ENCODE measurements at regions not wholly inside any gene's neighbourhood (a gene's known extent, or its start where the extent isn't known, plus 50 kb on each side); places are given as distances from the start of the nearest gene placed in this dataset.

- no peak for DNase-seq (ENCODE audit: low read depth in 4 of 4, low spot score in 3 of 4)
These were observed 93.0 kb downstream of the MTPAP start for GRCh38 chr10:30256084-30256483.

DNA sequence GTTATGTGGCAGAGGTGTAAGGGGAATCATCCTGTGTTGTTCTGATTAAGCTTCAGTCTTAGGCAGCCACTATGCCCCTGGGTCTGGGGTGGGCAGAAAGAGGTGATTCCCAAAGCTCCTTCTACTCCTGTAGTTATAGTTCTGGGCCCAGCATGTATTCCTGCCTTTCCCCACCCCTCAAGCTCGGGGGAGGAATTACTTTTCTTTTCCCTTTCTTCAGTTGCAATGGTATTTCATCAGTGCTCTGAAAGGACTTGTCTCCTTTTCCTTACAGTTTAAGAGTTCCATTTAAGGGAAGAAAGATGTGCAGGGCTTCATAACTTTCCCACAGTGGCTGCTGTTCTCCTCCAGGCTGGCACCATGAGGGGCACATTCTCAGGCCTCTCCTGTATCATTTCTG, 94.2 kb downstream of the MTPAP start:
- no peak for DNase-seq (ENCODE audit: low read depth in 4 of 4, low spot score in 3 of 4)

- DNase-seq (ENCODE audit: low read depth in 4 of 4, low spot score in 3 of 4), result no peak
These were observed 100.3 kb downstream of the MTPAP start for GRCh38 chr10:30248728-30249127.

GRCh38 chr10:30247704-30248103, 101.4 kb downstream of the MTPAP start:
- DNase-seq (ENCODE audit: low read depth in 4 of 4, low spot score in 3 of 4), result no peak

DNA sequence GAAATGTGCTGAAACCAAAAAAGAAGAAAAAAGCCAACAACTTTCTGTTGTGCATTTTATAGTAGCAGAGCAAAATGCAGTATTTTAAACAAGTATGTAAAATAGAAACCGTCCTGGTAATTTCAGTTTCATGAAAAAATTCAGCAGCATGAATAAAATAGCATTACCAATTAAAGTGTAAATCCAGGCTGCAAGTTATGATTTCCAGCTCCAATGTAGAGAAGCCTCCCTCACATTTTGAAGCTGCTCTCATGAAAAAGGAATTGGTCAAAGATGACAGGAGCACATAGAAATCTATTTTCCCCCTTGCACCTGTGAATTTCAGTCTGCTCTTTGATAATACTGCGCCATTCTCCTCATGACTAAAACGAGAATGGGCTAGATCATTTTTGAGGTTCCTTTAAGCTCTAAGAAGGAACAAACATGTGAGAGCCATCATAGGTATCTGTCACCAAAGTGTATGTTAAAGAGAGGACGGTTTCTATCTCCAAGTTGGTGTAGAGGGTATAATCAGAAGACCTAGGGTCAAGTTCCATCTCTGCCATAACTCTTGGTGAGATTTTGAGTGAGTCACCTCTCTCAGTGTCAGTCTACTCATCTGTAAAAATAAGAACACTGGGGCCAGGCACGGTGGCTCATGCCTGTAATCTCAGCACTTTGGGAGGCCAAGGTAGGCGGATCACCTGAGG, 107.5 kb downstream of the MTPAP start:
- DNase-seq (ENCODE audit: low read depth in 4 of 4, low spot score in 3 of 4), result no peak

DNA sequence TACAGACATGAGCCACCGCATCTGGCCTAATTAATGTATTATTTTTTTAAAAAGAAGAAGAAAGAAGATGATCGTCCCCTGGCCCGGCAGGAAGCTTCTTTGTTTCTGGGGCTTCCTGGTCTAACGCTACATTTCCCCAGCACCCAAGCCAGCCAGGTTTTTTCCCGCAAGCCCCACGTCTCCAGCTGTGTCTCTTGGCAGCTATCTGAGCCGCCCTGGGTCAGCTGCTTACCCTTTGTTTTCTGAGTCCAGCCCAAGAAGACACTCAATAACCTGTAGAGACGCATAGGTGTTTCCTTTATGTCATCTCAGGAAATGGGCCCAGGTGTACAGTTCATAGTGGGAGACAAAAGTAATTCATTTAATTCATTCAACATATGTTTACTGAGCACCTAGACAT, 110.2 kb downstream of the MTPAP start:
- no peak for DNase-seq (ENCODE audit: low read depth in 4 of 4, low spot score in 3 of 4)

GRCh38 chr10:30233186-30233959, 115.7 kb downstream of the MTPAP start:
- no peak for DNase-seq (ENCODE audit: low read depth in 4 of 4, low spot score in 3 of 4)

GRCh38 chr10:30231709-30232108, 117.4 kb downstream of the MTPAP start:
- no peak for DNase-seq (ENCODE audit: low read depth in 4 of 4, low spot score in 3 of 4)

- no peak for DNase-seq (ENCODE audit: low read depth in 4 of 4, low spot score in 3 of 4)
These were observed 117.9 kb downstream of the MTPAP start for GRCh38 chr10:30231071-30231652.

GRCh38 chr10:30229536-30229935, 119.5 kb downstream of the MTPAP start:
- DNase-seq (ENCODE audit: low read depth in 4 of 4, low spot score in 3 of 4), result no peak

GRCh38 chr10:30228417-30229036, 120.6 kb downstream of the MTPAP start:
- DNase-seq (ENCODE audit: low read depth in 4 of 4, low spot score in 3 of 4), result no peak

- DNase-seq (ENCODE audit: low read depth in 4 of 4, low spot score in 3 of 4), result no peak
These were observed 121.6 kb downstream of the MTPAP start for GRCh38 chr10:30227481-30227880.

DNA sequence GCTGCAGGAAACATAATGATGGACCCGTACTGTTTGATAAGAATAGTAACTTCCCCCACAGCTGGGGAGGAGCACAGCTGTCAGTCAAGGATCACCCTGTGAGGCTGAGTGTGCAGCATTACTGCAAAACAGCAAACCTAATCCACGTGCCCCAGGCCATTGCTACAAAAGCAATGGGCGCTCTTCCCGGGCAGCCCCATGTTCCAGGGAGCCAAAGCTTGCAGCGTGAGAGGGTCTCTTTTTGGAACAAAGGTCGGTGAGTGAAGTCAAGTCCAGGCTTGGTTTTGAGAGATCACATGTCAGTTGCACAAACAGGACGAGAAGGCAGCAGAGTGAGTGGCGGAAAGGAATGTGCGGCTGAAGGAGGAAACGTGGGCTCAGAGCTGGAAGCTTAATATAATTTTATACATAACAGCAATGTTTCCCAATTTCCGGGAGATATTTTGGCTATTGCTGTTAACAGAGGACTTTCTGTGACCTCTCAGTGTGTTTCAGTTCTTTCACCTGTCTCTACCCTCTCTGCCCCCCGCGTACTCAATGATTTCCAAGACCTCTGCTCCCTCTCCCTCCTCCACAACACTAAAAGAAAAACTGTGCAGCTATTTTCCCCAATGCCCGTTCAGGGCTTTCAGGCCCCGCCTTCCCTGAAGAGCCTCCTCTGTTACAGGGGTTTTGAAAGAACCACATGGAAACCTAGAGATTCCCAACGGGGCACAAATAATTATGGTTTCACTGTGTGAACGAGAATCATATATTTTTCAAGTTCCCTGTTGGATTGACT, 128.9 kb downstream of the MTPAP start:
- peak in 1 of 4 donors; percentile 40 for DNase-seq (ENCODE audit: low read depth in 4 of 4, low spot score in 3 of 4)

- DNase-seq (ENCODE audit: low read depth in 4 of 4, low spot score in 3 of 4), result no peak
These were observed 132.3 kb downstream of the MTPAP start for GRCh38 chr10:30216821-30217220.

GRCh38 chr10:30215623-30216022, 133.5 kb downstream of the MTPAP start:
- DNase-seq (ENCODE audit: low read depth in 4 of 4, low spot score in 3 of 4), result peak in 2 of 4 donors; percentile 43 to 46

- DNase-seq (ENCODE audit: low read depth in 4 of 4, low spot score in 3 of 4), result no peak
These were observed 133.9 kb downstream of the MTPAP start for GRCh38 chr10:30215141-30215540.

DNA sequence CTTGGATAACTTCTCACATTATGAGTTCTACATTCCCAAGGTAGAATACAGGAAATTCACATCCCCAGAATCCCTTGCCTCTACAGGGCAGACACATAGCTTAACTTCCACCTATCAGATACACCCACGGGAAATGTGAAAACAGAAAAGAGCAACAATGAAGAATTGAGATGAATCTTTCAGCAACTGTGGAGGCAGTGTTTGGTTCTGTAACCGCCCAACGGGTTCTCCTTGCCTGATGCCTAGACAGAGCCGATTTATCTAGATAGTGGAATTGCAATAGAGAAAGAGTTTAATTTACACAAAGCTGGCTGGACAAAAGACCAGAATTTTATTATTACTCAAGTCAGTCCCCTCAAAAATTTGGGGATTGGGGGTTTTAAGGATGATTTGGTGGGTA, 138.8 kb downstream of the MTPAP start:
- no peak for DNase-seq (ENCODE audit: low read depth in 4 of 4, low spot score in 3 of 4)

- DNase-seq (ENCODE audit: low read depth in 4 of 4, low spot score in 3 of 4), result no peak
These were observed 140.7 kb downstream of the MTPAP start for GRCh38 chr10:30208330-30208729.

- no peak for DNase-seq (ENCODE audit: low read depth in 4 of 4, low spot score in 3 of 4)
These were observed 141.5 kb downstream of the MTPAP start for GRCh38 chr10:30207485-30208052.

- no peak for DNase-seq (ENCODE audit: low read depth in 4 of 4, low spot score in 3 of 4)
These were observed 140.6 kb upstream of the JCAD start for GRCh38 chr10:30200017-30200415.

Measured in left renal pelvis (tissue), 4 donors.